AG04450 (cell line): ENCODE measurements at regions not wholly inside any gene's neighbourhood (a gene's known extent, or its start where the extent isn't known, plus 50 kb on each side); places are given as distances from the start of the nearest gene placed in this dataset.

Experiments
- CTCF ChIA-PET: fragments of 300-600, 350-600 bp; formaldehyde crosslinking; extraction: SDS; loops from one replicate; lab custom pipeline; 2022; ENCODE audit warnings: antibody characterized with exemption, inconsistent platforms; lab: Charles Lee
- POLR2A ChIA-PET: fragments of 350-600 bp; formaldehyde crosslinking; extraction: SDS; loops from one replicate; lab custom pipeline; 2021; ENCODE audit warnings: antibody characterized with exemption, inconsistent platforms; lab: Yijun Ruan, JAX
- DNase-seq: peaks from one replicate; pipeline ENCODE4 v3.0.0-alpha.2; 2011; ENCODE audit warnings: low read depth, low spot score
- H3K27ac ChIP-seq: one replicate; pipeline ENCODE4 v1.5.1; 2012; ENCODE audit warnings: low read depth, low read length, control low read depth
- H3K27me3 ChIP-seq: one replicate; pipeline ENCODE4 v1.6.0; 2012; ENCODE audit warnings: low read length; ENCODE audit not compliant: control insufficient read depth, insufficient read depth
- H3K4me3 ChIP-seq: 2 replicates; pipeline ENCODE4 v1.5.1; 2011; ENCODE audit warnings: mild to moderate bottlenecking, low read depth, low read length, control low read depth
- H3K9me3 ChIP-seq: 2 replicates; pipeline ENCODE4 v1.5.1; 2012; ENCODE audit warnings: low read length; ENCODE audit not compliant: control insufficient read depth, insufficient read depth
- TF ChIP-seq, protein P1 (sequence below): IDR thresholded peaks from 2 replicates; pipeline ENCODE4 v1.5.1; 2011; ENCODE audit warnings: low read depth, low read length, control low read depth, inconsistent platforms

DNA sequence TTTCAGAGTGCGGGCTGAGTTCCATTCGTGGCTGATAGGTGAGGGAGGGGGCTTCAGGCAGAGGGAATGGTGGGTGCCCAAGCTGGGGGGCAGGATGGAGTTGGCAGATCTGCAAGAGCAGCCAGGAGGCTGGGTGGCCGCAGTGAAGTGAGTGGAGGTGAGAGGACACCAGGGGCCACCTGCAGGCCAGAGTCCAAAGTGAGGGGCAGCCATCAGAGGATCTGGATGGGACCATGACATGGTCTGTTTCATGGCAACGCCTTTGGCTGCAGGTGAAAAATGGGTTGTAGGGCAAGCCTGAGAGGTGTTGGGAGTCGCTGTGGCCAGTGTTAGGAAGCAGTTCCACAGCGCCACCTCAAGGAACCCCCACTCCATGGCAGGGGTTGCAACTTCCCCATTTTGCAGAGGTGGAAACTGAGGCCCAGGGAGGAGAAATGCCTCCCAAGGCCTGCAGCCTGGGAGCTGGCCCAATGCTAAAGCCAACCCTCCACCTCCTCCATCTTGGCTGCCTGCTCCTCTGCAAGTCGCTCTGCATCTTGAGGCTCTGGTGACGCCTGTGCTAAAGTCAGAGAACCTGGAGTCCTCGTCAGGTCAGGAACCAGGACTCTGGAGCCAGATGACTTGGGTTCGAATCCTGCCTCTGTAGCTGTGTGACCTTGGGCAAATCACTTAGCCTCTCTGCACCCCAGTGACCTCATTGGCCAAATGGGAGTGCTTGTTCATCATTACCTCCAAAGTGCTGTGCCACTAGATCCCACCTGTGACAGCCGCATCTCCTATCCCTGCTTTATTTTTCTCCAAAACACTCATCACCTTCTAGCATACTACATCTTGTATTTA is 153.8 kb downstream of the CEBPB start:
- POLR2A ChIA-PET, result no interaction called here
- no peaks in the 10 kb centered on the region; the same call in 1 of the 2 replicates for H3K9me3 ChIP-seq
- no peak overlapping the region for H3K4me3 ChIP-seq
- no peak overlapping the region for H3K27ac ChIP-seq
- no peak for DNase-seq
- TF ChIP-seq, protein P1, sequence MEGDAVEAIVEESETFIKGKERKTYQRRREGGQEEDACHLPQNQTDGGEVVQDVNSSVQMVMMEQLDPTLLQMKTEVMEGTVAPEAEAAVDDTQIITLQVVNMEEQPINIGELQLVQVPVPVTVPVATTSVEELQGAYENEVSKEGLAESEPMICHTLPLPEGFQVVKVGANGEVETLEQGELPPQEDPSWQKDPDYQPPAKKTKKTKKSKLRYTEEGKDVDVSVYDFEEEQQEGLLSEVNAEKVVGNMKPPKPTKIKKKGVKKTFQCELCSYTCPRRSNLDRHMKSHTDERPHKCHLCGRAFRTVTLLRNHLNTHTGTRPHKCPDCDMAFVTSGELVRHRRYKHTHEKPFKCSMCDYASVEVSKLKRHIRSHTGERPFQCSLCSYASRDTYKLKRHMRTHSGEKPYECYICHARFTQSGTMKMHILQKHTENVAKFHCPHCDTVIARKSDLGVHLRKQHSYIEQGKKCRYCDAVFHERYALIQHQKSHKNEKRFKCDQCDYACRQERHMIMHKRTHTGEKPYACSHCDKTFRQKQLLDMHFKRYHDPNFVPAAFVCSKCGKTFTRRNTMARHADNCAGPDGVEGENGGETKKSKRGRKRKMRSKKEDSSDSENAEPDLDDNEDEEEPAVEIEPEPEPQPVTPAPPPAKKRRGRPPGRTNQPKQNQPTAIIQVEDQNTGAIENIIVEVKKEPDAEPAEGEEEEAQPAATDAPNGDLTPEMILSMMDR, result peak; percentile 29; the same call in 1 of the 2 replicates
- H3K27me3 ChIP-seq, result no peaks in the 10 kb centered on the region
- CTCF ChIA-PET, result no interaction called here

DNA sequence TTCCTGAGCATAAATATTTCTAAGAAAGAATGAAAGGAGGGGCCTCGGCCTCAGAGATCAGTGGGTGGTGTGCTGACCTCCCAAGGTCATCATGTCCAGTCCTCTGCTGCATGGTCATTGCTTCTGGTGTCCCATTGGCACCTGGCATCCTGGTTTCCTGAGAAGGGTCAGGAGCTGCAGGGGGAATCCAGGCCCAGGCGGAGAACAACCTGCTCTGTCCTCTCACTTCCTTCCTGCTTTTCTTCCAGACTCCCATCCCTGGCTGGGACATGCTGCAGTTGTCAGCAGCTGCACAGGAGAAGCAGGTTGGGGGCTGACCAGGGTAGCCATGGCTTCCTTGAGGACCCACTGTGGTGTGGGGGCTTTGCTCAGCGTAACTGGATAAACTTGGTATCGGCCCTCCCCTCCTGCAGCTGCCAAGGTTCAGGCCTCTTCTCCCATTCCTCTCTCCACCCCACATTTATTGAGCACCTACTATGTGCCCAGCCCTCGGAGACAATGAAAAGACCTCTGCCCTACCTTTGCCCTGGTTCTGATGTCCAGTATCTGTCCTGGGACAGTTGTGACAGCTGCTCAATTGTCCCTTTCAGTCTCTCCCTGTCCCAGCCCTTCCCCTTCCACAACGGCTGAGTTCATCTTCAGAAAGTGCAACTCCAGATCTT is 155.2 kb downstream of the CEBPB start:
- ChIA-PET CTCF (interaction anchor here (0.8 kb wide), 1 partner anchor 167 kb away, joined by 6 read pairs; no protein-coding TSS in a partner anchor), POLR2A (interaction anchor here (0.5 to 1.0 kb wide), 3 partner anchors 12 to 49 kb away, joined by 3 to 4 read pairs (median 3); no protein-coding TSS in a partner anchor)
- no peaks in the 10 kb centered on the region; the same call in 1 of the 2 replicates for H3K9me3 ChIP-seq
- no peak for DNase-seq
- TF ChIP-seq, protein P1, result no peak
- H3K27ac ChIP-seq, result no peak overlapping the region
- no peaks in the 10 kb centered on the region for H3K27me3 ChIP-seq
- H3K4me3 ChIP-seq, result no peak overlapping the region

DNA sequence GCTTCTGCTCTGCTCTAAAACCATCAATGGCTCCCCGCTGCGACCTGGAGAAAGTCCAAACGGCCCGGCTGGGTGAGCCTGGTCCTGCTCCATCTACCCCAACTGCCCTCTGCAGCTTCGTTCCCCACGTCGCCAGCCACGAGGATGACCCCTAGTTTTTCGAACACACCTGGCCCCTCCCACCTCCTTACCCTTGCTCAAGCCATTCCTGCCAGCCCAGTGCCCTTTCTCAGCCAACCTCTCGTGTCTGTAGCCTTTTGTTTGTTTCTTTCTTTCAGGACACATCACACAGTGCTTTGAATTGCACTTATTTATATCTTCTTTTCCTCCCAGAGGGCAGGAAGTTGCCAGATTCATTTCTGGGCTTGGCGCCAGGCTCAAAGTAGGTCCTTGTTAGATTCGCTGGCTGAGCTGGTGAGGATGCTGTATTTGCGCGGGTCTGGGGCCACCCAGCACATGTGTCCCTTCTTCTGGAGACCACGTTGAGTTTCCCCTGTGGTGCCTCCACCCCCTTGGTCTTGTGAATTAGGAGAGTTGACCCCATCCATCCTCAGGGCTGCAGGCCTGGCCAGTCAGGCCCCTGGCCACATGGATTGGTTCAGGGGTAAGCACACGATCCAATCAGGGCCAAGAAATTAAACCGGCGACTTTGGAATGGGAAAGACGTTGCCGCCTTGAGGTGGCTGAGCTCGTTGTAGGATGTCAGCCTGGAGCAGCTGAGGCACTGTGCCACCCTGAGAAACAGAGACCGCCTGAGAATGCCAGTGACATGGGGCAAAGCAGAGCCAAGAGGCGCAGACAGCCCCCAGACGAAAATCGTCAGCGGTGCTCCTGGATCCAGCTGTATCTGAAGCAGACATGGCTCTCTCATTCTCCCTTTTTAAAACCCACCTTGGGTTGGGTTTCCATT is 156.0 kb downstream of the CEBPB start:
- peak; percentile 71 for DNase-seq
- ChIA-PET POLR2A (interaction anchor here (0.8 to 1.0 kb wide), 2 partner anchors 38 to 48 kb away, joined by 3 read pairs; no protein-coding TSS in a partner anchor), CTCF (no interaction called here)
- no peaks in the 10 kb centered on the region; the same call in 1 of the 2 replicates for H3K9me3 ChIP-seq
- H3K27me3 ChIP-seq, result no peaks in the 10 kb centered on the region
- H3K27ac ChIP-seq, result no peak overlapping the region
- TF ChIP-seq, protein P1, result no peak
- no peak overlapping the region for H3K4me3 ChIP-seq

DNA sequence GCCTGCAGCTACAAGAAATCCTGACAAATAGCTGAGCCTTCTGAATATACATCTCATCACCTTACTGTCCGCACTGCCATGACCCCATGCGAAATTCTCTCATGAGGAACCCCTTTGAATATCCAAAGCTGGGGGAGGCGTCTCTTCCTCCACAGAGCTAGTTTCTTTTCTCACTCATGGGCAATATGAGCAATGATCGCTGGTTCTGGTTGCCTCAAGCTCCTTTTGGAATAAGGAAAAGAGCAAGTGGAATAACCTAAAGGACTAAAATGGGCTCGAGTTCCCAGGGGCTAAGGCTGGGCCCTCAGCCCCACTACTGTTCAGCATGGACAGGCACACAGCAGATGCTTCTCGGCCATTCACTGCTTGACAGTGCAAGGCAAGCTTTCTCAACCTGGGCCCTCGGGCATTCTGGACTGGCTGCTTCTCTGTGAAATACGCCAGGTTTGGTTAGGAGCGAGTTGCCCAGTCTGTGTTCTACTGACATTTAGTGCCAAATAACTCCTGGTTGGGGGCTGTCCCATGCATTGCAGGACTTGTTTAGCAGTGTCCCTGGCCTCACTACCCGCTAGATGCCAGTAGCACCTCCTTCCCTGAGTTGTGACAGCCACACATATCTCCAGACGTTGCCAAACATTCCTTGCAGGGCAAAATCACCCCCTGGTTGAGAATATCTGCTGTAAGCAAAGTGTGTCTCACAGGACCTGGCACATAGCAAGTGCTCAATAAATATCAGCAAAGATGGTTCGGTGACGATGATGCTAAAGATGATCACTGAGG is 156.8 kb downstream of the CEBPB start:
- no peak overlapping the region for H3K4me3 ChIP-seq
- no peaks in the 10 kb centered on the region; the same call in 1 of the 2 replicates for H3K9me3 ChIP-seq
- no peak for DNase-seq
- H3K27me3 ChIP-seq, result no peaks in the 10 kb centered on the region
- no peak overlapping the region for H3K27ac ChIP-seq
- CTCF ChIA-PET, result no interaction called here
- POLR2A ChIA-PET, result interaction anchor here (1.0 kb wide), 1 partner anchor 47 kb away, joined by 3 read pairs; no protein-coding TSS in a partner anchor
- TF ChIP-seq, protein P1, result no peak
